Fibroblast of lung (primary cell): ENCODE measurements at regions not wholly inside any gene's neighbourhood (a gene's known extent, or its start where the extent isn't known, plus 50 kb on each side); places are given as distances from the start of the nearest gene placed in this dataset.

Experiments
- DNase-seq, 2 donors: peaks; one replicate each; pipeline versions ENCODE4 v3.0.0 to v3.0.0-alpha.2; 2010; ENCODE audit warnings: low read depth in 2 of 2
- H2AFZ ChIP-seq: 2 replicates; pipeline ENCODE4 v1.5.1; 2012; ENCODE audit warnings: low read length, control low read depth, inconsistent platforms
- H3K27ac ChIP-seq: 2 replicates; pipeline ENCODE4 v1.5.1; 2011; ENCODE audit warnings: low read length, control low read depth; ENCODE audit not compliant: insufficient read depth
- H3K27me3 ChIP-seq: 2 replicates; pipeline ENCODE4 v1.5.1; 2011; ENCODE audit warnings: mild to moderate bottlenecking, low read length; ENCODE audit not compliant: control insufficient read depth, insufficient read depth
- H3K36me3 ChIP-seq: 2 replicates; pipeline ENCODE4 v1.5.1; 2011; ENCODE audit warnings: low read length; ENCODE audit not compliant: control insufficient read depth, insufficient read depth
- H3K4me1 ChIP-seq: 2 replicates; pipeline ENCODE4 v1.5.1; 2011; ENCODE audit warnings: low read length; ENCODE audit not compliant: control insufficient read depth, insufficient read depth; ENCODE audit errors: extremely low read depth
- H3K4me2 ChIP-seq: 2 replicates; pipeline ENCODE4 v1.5.1; 2011; ENCODE audit warnings: low read length, control low read depth; ENCODE audit not compliant: insufficient read depth; ENCODE audit errors: extremely low read depth
- H3K4me3 ChIP-seq, 4 experiments: fragments of 200-600 bp in 1 of 4; sonication (generic) in 1 of 4; replicated peaks in 1 of 4; 2 replicates each; pipeline ENCODE4 v1.5.1; 2011 to 2016; ENCODE audit warnings: low read length in 4 of 4, low read depth in 3 of 4, mild to moderate bottlenecking in 3 of 4, control low read depth in 2 of 4, inconsistent platforms in 1 of 4, mixed read lengths in 1 of 4; ENCODE audit not compliant: insufficient read depth in 1 of 4; ENCODE audit errors: control extremely low read depth in 1 of 4
- H3K79me2 ChIP-seq: 2 replicates; pipeline ENCODE4 v1.5.1; 2012; ENCODE audit warnings: mild to moderate bottlenecking, low read length, inconsistent platforms; ENCODE audit not compliant: control insufficient read depth, insufficient read depth
- H3K9ac ChIP-seq: 2 replicates; pipeline ENCODE4 v1.5.1; 2011; ENCODE audit warnings: mild to moderate bottlenecking, low read length, control low read depth; ENCODE audit not compliant: insufficient read depth
- H3K9me3 ChIP-seq: 2 replicates; pipeline ENCODE4 v1.5.1; 2012; ENCODE audit warnings: low read depth, low read length; ENCODE audit not compliant: control insufficient read depth, insufficient read depth
- H4K20me1 ChIP-seq: 2 replicates; pipeline ENCODE4 v1.5.1; 2011; ENCODE audit warnings: low read length; ENCODE audit not compliant: control insufficient read depth, insufficient read depth; ENCODE audit errors: extremely low read depth
- CTCF ChIP-seq, 2 donors: IDR thresholded peaks in 1 of 2; conservative IDR thresholded peaks in 1 of 2; 1 replicate in 1 of 2; 2 replicates in 1 of 2; pipeline ENCODE4 v1.5.1; 2011 to 2012; ENCODE audit warnings: low read length in 2 of 2, control low read depth in 1 of 2, inconsistent platforms in 1 of 2, low read depth in 1 of 2, mild to moderate bottlenecking in 1 of 2
- EZH2 ChIP-seq: IDR thresholded peaks from 2 replicates; pipeline ENCODE4 v1.5.1; 2012; ENCODE audit warnings: low read length, control low read depth, mild to moderate bottlenecking; ENCODE audit errors: missing control alignments

DNA sequence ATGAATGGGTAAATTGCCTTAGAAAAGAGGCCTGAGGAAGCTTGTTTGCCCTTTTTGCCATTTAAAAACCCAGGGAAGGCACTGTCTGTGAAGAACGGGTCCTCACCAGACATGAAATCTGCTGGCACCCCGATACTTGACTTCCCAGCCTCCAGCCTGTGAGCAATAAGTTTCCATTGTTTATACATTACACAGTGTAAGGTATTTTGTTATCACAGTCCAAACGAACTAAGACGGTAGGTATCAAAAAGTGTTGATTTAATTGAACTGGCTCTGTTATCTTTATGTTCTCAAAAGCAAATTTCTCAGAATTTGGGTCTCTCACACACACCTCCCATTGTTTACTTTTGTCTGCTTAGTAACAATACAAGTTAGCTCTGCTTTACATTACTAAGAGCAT lies 181.1 kb upstream of the MARCKS start:
- no peak for DNase-seq
- no peak overlapping the region for H3K27ac ChIP-seq
- H3K4me1 ChIP-seq, result peaks cover 10% of the 10 kb centered on the region

DNA sequence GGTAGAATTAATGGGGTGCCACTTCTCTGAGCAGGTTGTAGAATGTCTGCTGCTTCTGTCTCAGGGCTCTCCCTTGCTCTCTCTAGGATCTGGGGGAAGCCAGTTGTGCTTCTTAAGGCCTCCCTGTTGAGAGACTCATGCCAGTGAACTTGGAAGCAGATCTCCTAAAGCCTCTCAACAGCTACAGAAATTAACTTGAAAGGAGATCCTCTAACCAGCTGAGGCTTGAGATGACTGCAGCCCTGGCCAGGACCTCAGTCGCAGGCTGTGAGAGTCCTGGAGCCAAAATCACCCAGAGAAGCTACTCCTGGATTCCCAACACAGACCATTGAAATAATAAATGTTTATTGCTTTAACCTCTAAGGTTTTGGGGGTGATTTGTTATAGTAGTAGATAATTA lies 180.2 kb upstream of the MARCKS start:
- Histone ChIP-seq H3K27ac (no peak overlapping the region), H3K27me3 (no peaks in the 10 kb centered on the region), H3K79me2 (no peaks in the 10 kb centered on the region), H2AFZ (no peak overlapping the region), H3K9me3 (no peaks in the 10 kb centered on the region), H3K4me2 (no peak overlapping the region), H3K4me1 (peaks cover 10% of the 10 kb centered on the region), H3K9ac (no peak overlapping the region), H3K4me3 (no peak overlapping the region), H3K36me3 (no peaks in the 10 kb centered on the region), H4K20me1 (no peaks in the 10 kb centered on the region)
- DNase-seq, result no peak
- no peak for TF ChIP-seq EZH2
- no peak for TF ChIP-seq CTCF (conservative IDR thresholded peaks at IDR 0.05 in 1 of 2, IDR thresholded peaks at IDR 0.05 in 1 of 2; ENCODE audit: low read depth in 1 of 2, low read length in 2 of 2)

More for the DNA sequence above, 181.1 kb upstream of the MARCKS start:
- no peaks in the 10 kb centered on the region for H3K9me3 ChIP-seq
- no peaks in the 10 kb centered on the region for H4K20me1 ChIP-seq
- no peak for TF ChIP-seq EZH2
- no peak overlapping the region for H3K4me3 ChIP-seq
- H3K36me3 ChIP-seq, result no peaks in the 10 kb centered on the region
- H3K27me3 ChIP-seq, result no peaks in the 10 kb centered on the region
- H3K79me2 ChIP-seq, result no peaks in the 10 kb centered on the region
- H3K4me2 ChIP-seq, result no peak overlapping the region
- no peak overlapping the region for H3K9ac ChIP-seq
- no peak overlapping the region for H2AFZ ChIP-seq

- Histone ChIP-seq H3K79me2 (no peaks in the 10 kb centered on the region), H3K36me3 (no peaks in the 10 kb centered on the region), H3K9me3 (no peaks in the 10 kb centered on the region), H2AFZ (no peak overlapping the region), H3K9ac (no peak overlapping the region), H4K20me1 (no peaks in the 10 kb centered on the region), H3K27ac (no peak overlapping the region), H3K27me3 (no peaks in the 10 kb centered on the region), H3K4me3 (no peak overlapping the region), H3K4me2 (no peak overlapping the region), H3K4me1 (no peaks in the 10 kb centered on the region)
- no peak for DNase-seq
- TF ChIP-seq EZH2 (no peak), CTCF (conservative IDR thresholded peaks at IDR 0.05 in 1 of 2, IDR thresholded peaks at IDR 0.05 in 1 of 2; ENCODE audit: low read depth in 1 of 2, low read length in 2 of 2) (no peak)
These were observed 178.1 kb upstream of the MARCKS start for GRCh38 chr6:113679051-113679450.
